ENCODE measurements at regions not wholly inside any gene's neighbourhood (a gene's known extent, or its start where the extent isn't known, plus 50 kb on each side); places are given as distances from the start of the nearest gene placed in this dataset.
"Not testable (repeated sequence)": the region's sequence is repeated elsewhere in the genome, so short reads cannot be mapped to it uniquely, and the experiment has no call there.

DNA sequence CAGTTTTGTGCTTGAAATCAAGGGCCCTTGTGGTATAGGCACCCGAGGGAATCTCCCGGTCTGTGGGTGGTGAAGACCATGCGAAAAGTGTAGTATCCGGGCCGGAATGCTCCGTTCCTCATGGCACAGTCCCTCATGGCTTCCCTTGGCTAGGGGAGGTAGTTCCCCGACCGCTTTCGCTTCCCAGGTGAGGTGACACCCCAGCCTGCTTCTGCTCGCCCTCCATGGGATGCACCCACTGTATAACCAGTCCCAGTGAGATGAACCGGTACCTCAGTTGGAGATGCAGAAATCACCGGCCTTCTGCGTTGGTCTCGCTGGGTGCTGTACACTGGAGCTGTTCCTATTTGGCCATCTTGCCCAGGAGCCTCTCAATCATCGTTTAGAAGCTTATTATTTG is 195.7 kb upstream of the POT1 start:
- DNase-seq (ENCODE audit: low spot score): no peak

DNA sequence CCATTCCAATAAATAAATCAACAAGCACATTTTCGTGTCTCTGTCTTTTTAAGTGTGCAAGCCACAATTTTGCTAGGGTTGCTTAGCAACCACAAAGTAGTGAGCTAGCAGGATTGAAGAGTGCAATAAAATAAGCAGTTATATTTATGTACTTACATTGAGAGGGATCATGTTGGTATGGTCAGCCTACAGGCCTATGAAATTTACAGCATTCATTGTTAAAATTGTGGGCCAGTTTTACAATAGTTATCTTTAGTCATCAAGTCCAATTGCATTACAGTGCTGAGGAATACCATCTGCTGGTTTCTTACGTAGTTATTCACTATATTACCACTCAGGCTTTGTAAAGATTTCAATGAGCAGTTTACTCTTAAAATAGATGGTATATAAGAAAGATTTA is 192.5 kb upstream of the POT1 start:
- no peak for DNase-seq (ENCODE audit: low spot score)

DNA sequence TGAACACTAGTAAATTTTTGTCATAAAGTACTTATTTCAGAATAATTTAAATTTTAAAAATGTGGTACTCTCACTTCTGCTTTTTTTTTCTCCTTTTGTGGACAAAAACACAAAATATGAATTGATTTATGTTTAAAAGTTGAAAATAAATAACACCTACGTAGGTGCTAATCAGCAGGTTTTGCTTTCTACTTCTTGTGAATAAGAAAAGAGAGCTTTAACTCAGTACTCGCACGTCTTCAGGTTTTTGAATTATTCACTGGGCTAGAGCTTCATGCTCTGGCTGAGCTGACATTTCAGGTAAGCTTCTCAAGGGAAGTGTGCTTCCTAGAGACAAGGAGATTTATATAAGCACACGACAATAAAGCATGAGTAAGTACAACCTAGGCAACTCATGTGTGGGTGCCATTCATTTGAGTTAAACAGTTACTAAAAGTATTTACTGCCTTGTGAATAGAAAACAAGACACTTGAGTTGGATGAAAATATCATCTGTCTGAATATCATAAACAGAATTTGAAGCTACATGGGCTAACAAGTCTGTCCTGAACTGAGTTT is 190.0 kb upstream of the POT1 start:
- DNase-seq (ENCODE audit: low spot score): no peak

DNA sequence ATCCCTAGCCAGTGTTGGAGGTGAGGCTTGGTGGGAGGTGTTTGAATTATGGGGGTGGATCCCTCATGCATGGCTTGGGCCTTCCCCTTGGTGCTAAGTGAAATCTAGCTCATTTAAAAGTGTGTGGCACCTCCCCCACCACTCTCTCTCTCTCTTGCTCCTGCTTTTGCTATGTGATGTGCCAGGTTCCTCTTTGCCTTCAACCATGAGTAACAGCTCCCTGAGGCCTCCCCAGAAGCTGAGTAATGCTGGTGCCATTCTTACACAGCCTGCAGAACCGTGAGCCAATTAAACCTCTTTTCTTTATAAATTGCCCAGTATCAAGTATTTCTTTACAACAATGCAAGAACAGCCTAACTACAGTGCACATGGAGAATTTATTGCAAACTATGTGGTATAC is 188.8 kb upstream of the POT1 start:
- DNase-seq (ENCODE audit: low spot score): no peak

DNA sequence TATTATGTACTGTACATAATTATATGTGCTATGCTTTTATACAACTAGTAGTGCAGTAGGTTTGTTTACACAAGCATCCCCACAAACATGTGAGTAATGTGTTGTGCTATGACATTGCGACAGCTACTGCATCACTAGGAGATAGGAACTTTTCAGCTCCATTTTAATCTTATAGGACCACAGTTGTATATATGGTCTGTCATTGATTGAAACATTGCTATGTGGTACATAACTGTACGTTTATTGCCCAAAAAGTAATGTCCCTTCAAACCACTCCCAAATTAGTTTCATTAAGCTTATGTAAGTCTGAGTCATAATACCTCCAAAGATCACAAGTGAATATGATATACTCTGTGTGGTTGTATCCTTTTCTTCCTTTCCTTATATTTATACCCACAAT is 183.2 kb upstream of the POT1 start:
- no peak for DNase-seq (ENCODE audit: low spot score)

DNA sequence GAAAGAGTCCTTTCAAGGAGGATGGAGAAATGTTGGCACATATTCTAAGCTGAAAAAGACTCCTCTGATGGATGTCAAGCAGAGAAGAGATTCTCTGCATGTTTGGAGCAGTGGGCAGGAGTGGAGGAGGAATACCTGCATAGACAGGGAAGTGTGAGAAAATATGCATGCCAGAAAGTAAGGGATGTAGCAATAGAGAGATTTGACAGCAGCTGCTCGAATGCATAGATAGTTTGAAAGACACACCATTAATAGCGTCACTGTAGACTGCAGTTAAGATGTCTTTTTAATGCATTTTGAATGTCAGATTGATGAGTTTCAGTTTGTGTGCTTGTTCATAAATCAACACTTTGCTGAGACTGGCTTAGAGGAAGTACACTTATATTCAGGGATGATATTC is 169.9 kb upstream of the POT1 start:
- DNase-seq (ENCODE audit: low spot score): no peak

DNA sequence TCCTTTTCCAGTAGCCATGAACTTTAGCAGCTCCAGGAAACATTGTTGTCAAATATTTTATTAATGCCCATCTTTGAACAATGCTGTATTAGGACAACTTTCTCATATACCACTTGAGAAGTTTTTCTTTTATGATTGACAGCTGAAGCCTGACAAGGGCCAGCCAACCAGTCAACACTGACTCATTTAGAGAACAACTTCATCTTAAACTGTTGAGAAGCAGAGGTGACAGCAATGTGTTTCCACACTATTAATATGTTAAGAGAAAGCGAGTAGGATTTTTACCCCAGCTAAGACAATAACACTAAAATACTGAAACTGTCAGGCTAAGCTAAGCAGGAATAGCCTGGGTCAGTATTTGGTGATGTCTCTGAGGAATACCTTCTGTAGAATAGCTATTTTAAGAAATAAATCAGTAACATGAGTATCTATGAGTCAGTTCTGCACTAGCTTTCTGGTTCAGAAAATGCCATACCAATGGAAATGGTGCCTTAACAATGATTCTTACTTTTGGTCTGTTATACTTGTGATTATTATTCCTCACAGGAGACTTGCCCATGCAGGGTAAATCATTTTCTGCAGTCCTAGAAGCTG is 168.8 kb upstream of the POT1 start:
- DNase-seq (ENCODE audit: low spot score): no peak

DNA sequence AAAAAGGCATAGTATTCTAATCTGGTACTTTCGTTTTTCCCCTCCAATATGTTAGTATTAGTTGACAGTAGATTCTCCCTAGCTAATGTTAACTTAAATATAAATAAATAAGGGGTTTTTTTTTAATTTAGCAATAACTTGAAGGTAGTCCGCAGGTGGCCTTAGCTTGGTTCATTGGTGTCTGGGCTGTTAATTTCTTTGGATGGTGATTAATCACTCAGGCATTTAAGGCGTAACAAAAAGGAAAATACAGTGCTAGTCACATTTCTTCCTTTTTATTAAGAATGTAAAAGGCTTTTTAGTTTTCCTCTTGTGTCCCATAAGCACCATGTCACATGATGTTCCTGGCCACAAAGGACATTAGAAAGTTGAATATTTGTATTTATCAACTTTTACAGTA is 161.0 kb upstream of the POT1 start:
- no peak for DNase-seq (ENCODE audit: low spot score)

DNA sequence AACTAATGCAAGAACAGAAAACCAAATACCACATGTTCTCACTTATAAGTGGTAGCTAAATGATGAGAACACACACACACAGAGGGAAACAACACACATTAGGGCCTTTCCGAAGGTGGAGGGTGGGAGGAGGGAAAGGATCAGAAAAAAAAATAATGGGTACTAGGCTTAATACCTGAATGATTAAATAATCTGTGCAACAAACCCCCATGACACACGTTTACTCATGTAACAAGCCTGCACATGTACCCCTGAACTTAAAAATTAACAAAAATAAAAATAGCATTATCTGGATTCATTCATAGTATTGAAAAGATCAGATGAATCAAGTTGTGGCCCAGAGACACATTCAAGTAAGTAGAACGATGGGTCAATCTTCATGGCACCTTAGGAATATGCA is 159.5 kb upstream of the POT1 start:
- no peak for DNase-seq (ENCODE audit: low spot score)

DNA sequence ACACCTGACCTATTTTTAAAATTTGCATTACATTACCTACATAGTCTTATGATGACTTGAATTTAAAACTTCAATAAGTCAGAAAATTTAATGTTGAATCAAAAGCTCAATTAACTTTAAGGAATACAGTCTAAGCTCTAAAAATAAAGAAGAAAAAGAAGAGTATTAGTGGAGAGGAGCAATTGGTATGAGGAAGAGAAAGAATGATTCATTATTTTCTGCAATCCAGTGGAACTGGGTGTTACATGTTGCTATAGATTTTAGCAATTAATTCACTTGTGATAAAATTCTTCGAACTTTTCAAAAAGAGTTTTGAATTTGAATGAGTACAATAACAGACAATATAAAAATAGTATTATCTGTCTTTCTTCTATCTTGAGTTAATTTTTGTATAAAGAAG is 158.9 kb upstream of the POT1 start:
- DNase-seq (ENCODE audit: low spot score): no peak

DNA sequence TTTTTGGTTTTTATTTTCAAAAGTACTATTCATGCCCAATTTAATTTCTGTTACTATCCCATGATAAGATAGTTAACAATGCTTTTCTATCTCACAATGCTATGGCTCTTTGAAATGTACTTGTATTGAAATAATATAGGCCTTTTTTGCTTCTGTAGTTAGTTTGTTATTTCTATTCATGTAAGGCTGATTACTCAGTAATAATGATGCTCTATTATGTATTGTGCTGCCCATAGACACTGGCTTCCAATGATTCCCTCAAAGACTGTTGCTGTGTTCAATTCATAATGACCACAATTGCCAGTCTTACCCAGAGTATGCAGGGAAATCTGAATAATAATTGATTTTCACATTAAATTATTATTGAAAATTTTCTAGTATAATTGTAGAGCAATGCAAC is 155.5 kb upstream of the POT1 start:
- no peak for DNase-seq (ENCODE audit: low spot score)

DNA sequence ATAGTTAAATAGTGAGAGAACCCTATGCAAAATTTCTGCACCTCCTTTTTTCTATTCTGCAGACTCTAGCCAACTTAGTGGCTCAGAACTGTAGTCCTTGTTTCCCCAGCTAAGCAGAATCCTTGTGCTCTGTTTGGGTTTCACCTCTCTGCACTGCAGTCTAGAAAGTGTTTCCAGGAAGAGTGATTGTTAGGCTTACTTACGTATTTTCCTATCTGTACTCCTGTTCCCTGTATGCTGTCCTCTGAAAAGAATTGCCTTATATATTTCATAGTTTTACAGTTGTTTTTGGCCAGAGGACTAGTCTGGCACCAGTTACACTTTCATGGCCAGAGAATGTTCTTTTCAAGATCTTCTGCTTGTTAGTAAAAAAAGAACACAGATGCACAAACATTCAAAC is 154.6 kb upstream of the POT1 start:
- DNase-seq (ENCODE audit: low spot score): no peak

DNA sequence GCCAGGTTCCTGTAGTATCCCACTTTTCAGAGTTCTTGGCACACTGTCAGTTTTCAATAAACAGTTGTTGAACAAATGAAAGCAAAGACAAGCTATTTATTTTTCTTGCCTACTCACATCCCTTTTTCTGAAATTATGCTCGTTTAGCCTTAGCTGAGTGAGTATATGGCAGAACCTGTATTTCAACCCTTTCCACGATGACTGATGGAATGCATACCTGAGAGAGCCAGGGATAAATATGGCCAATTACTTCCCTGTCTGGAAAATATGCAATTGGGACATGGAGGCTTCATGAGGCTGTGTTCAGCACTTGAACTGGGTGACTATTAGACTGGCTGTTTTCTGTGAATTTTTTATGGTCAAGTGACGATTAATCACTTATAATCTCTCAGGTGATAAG is 144.5 kb upstream of the POT1 start:
- no peak for DNase-seq (ENCODE audit: low spot score)

DNA sequence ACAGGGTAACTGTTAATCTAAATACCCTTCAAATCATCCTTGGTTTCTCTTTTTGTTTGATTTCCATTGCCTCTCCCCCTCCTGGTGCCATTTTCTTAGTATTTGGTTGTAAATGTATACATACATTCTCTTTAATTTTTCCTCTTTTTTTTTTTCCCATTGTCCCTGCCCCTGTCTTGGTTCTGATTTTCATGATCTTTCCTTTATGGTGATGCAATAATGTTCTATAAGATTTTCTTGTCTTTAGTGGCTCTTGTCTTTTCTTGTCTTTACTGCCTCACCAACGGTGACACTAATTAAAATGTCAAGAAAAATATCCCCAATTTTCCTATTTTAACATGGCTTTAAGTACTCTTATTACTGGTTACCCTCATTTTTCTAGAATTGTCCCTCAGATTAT is 135.9 kb upstream of the POT1 start:
- no peak for DNase-seq (ENCODE audit: low spot score)

DNA sequence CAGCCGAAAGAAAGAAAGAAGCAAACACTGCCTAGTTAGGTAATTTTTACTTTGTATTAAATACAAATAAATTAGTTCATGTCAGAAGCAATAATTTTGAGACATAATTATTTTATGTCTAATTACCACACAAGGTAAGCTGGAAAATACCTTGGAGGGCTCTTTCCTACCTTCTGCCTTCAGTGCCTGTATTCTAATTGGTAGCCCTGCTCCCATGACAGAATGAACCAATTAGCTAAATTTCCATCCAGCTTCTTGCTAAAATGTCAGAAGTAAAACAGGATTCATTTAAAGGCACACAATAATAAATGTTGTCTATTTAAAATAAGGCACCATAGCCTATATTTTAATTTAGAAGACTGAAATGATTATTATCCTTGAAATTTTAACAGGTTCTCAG is 135.4 kb upstream of the POT1 start:
- no peak for DNase-seq (ENCODE audit: low spot score)

DNA sequence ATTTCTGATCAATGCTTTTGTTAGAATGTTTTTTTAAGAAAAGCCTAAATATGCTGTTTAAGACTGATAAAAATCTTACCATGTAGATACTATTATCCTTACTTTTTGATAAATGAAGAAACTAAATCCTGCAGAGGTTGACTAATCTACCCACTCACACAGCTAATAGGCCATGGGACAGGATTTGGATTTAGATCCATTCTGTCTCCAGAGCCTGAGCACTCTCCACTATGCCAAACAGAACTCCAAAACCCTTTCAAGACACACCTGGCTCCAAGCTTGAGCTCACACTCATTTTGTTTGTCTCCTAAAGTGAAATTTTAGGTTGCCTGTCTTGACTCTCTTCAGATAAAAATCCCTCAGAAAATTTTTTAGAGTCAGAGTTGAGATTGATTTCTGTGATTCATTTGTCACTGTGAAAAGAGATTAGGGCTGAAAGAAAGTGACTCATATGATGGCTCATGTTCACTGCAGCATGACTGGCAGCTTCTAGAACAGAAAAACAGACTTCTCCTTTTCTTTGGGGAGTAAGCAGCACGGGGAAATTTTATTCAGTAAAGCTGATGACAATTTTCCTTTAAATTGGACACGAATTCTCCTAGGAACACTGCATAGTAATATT is 132.3 kb upstream of the POT1 start:
- DNase-seq (ENCODE audit: low spot score): no peak

DNA sequence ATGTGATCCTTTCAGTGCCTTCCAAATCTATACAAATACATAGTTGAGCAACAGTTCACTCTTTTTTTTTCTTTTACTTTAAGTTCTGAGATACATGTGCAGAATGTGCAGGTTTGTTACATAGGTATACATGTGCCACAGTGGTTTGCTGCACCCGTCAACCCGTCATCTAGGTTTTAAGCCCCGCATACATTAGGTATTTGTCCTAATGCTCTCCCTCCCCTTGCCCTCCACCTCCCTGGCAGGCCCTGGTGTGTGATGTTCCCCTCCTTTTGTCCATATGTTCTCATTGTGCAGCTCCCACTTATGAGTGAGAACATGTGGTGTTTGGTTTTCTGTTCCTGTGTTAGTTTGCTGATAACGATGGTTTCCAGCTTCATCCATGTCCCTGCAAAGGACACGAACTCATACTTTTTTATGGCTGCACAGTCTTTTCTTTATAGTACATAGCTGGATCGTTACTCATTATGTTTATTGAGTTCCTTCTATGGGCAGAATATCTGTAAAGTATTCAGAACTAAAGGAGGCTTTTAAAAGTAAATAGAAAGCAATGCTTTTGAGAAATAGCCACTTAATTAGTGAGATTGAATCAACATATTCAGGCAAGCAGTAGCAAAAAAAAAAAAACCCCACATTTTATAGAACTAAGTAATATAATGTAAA is 131.6 kb upstream of the POT1 start:
- not testable (repeated sequence) for DNase-seq (ENCODE audit: low spot score)

DNA sequence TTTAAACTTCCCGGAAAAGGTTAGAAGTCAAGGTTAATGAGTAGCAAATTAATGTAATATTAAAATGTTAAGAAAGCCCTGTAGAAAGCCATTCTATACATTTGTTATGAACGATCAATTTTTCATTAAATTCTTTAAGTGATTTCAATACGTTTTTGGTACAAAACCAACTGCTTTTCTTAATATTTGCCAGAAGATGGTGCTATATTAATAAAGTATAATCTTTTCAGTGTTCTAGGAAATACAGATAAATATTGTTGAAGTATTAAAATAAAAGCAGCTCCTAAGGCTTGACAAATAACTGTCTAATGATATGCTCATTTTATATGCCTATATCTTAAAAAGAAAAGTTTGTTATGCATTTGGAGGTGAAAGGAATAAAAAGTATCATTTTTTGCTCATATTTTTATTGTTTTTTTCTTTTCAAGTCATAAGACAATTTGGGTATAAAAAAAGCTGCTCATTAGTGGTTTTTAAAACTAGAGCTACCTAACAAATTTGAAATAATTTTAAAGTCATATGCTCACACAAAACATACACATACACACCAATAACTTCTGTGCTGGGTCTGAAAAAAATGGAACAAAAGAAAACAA is 130.3 kb upstream of the POT1 start:
- no peak for DNase-seq (ENCODE audit: low spot score)

DNA sequence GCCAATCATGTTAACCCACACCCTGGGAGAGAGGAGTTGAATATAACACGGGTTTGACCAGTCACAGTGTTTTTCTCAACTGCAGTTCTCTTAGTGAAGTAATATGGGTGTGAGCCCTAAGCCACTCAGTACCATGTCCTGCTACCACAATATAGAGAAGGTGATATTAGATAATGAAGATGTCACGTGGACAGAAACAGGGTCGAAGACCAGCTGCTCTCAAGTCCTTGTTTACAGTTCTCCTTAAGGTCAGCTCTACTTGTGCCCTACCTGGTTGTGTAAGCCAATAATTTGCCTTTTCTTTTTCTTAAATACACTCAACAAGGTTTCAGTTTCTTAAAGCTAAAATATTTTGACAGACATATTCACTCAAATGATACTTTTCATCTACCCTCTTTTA is 128.3 kb upstream of the POT1 start:
- DNase-seq (ENCODE audit: low spot score): no peak

DNA sequence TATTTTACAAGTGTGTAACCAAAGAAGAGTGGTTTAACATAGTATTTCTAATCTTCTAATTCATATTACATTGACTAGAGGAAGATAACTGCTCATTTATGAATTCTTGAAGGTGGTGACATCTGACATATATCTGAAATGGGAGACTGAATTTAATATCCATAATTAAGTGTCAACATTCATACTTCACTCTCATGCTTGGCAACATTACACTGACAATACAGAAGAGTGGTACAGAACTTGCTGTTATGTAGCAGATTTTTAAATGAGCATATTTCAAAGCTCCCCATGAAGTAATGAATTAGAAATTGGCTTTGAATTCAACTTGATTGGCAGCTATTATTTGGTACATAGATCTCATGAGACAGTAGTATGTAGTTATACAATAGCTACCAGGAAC is 125.8 kb upstream of the POT1 start:
- no peak for DNase-seq (ENCODE audit: low spot score)

DNA sequence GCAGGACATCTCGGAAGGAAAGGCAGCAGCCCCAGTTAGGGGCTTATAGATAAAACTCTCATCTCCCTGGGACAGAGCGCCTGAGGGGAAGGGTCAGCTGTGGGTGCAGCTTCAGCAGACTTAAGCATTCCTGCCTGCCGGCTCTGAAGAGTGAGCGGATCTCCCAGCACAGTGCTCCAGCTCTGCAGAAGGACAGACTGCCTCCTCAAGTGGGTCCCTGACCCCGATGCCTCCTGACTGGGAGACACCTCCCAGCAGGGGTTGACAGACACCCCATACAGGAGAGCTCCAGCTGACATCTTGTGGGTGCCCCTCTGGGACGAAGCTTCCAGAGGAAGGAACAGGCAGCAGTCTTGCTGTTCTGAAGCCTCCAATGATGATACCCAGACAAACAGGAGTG is 117.1 kb upstream of the POT1 start:
- DNase-seq (ENCODE audit: low spot score): no peak

DNA sequence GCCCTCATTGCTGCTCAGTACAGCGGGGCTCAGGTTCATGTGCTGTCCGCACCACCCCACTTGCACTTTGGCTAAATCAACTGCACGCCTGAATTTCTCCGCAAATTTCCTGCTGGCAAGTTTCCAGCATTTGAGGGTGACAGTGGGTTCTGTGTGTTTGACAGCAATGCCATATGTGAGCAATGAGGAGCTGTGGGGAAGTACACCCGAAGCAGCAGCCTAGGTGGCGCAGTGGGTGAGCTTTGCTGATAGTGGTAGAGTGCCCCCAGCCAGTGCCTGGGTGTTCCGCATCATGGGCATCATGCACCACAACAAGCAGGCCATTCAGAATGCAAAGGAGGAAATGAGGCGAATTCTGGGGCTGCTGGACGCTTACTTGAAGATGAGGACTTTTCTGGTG is 103.9 kb upstream of the POT1 start:
- DNase-seq (ENCODE audit: low spot score): peak; percentile 46

DNA sequence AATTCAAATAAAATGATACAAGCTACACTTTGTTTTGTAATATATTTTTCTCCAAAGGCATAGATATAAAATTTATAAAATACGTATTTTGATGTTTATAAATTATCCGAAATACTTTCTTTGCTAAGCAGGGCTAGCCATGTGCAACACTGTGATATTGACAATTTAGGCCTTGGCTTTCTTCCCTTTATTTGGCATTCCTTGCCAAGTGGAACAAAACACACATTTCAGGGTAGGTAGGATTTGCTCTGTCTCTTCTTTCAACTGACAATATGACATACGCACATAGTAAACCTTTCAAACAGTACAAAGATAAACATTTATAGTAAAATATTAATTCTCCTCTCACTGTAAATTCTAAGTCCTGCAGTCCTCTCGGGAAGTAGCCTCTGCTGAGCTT is 103.3 kb upstream of the POT1 start:
- DNase-seq (ENCODE audit: low spot score): no peak

Data from ecto neural progenitor cell (in vitro differentiated cells).